GM13976 (cell line): ENCODE measurements at regions not wholly inside any gene's neighbourhood (a gene's known extent, or its start where the extent isn't known, plus 50 kb on each side); places are given as distances from the start of the nearest gene placed in this dataset.
"Not testable (repeated sequence)": the region's sequence is repeated elsewhere in the genome, so short reads cannot be mapped to it uniquely, and the experiment has no call there.

Experiments
- DNase-seq: peaks from one replicate; pipeline ENCODE4 v3.0.0; 2012; ENCODE audit warnings: low spot score
- in situ Hi-C: fragments of 300-500 bp; cut with MboI; formaldehyde crosslinking; loops from one replicate; pipeline ENCODE4 v1.12.0; 2022; ENCODE audit warnings: low sequenced_read_pairs, mixed read lengths, inconsistent platforms; ENCODE audit not compliant: unreplicated experiment
- TF ChIP-seq, protein P1 (sequence below): IDR thresholded peaks from 2 replicates; pipeline ENCODE4 v1.5.1; 2012; ENCODE audit warnings: borderline replicate concordance, mild to moderate bottlenecking; ENCODE audit not compliant: insufficient read depth; ENCODE audit errors: extremely low read depth, missing control alignments, control extremely low read depth

DNA sequence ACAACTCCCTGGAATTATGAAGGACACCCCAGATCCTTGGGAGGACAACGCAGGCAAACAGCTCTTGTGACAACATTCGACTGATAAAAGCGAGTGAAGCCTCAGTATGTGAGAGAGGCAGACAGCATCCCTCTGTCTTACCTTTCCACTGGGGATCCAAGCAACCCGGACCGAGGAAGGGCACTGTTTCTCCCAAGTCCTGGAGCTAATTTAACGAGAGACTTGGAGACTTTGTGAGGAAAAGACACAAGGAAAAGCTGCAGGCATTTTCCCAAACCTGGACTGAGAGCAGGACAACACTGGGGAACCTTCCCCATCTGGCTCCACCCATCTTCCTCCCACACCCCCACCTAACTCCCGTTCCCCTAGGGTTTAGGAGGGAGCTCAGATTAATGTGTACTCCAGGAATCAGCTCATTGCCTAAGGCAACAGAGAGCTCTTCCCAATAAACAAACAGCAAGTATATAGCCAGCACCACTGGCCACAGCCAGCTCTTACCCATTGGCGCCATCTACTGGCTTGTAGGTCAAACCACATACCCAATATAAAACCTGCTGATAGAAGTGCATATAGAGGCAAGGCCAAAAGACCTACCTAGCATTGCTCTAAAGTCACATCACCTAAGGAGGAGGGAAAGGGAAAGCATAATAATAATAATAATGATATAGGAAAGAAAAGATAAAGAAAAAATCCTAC is 76.7 kb upstream of the NEK3 start:
- TF ChIP-seq, protein P1, sequence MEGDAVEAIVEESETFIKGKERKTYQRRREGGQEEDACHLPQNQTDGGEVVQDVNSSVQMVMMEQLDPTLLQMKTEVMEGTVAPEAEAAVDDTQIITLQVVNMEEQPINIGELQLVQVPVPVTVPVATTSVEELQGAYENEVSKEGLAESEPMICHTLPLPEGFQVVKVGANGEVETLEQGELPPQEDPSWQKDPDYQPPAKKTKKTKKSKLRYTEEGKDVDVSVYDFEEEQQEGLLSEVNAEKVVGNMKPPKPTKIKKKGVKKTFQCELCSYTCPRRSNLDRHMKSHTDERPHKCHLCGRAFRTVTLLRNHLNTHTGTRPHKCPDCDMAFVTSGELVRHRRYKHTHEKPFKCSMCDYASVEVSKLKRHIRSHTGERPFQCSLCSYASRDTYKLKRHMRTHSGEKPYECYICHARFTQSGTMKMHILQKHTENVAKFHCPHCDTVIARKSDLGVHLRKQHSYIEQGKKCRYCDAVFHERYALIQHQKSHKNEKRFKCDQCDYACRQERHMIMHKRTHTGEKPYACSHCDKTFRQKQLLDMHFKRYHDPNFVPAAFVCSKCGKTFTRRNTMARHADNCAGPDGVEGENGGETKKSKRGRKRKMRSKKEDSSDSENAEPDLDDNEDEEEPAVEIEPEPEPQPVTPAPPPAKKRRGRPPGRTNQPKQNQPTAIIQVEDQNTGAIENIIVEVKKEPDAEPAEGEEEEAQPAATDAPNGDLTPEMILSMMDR = peak; percentile 68
- DNase-seq, in situ Hi-C loops: not testable (repeated sequence)

DNA sequence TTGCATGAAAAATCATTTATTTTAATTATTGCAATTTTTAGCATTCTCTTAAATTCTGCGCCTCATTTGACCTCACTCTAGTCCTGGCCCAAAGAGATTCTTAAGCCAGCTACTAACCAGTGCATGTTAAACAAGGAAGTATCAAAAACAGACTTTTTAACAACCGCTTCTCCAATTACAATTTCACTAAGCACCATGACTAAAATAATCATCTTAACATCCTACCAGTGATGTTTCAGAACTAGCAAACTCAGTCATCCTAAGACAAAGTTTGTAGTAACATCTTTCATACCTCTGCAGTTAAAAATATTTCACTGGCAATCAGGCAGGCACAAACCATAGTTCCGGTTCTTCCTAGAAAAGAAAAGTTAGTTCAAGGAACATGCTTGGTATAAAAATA is 75.5 kb upstream of the NEK3 start:
- DNase-seq, in situ Hi-C loops: not testable (repeated sequence)

DNA sequence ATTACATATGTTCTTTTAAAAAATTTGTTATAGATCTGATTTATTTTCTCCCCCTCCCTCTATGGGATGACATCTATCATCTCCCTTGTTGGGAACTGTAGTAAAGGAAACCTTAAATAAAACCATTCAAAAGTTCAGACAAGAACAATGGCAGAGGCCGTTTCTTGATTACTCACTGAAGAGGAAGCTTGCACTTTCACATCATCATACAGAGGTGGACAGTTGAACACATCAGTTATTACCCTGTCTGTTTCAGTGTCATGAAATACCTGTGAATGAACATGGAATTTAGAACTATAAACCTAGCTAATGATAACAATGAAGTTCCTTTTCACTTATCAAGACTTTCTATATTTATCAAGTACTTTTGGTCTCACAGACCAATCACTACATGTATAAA is 63.7 kb upstream of the NEK3 start:
- DNase-seq, in situ Hi-C loops: not testable (repeated sequence)

DNA sequence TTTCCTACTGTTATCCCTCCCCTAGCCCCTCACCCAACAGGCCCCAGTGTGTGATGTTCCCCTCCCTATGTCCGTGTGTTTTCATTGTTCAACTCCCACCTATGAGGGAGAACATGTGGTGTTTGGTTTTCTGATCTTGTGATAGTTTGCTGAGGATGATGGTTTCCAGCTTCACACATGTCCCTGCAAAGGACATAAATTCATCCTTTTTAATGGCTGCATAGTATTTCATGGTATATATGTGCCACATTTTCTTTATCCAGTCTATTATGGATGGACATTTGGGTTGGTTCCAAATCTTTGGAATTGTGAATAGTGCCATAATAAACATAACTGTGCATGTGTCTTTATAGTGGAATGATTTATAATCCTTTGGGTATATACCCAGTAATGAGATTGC is 54.5 kb upstream of the NEK3 start:
- DNase-seq, in situ Hi-C loops: not testable (repeated sequence)

- in situ Hi-C loops, DNase-seq: not testable (repeated sequence)
These were observed 53.5 kb upstream of the NEK3 start for GRCh38 chr13:52212886-52213285.

DNA sequence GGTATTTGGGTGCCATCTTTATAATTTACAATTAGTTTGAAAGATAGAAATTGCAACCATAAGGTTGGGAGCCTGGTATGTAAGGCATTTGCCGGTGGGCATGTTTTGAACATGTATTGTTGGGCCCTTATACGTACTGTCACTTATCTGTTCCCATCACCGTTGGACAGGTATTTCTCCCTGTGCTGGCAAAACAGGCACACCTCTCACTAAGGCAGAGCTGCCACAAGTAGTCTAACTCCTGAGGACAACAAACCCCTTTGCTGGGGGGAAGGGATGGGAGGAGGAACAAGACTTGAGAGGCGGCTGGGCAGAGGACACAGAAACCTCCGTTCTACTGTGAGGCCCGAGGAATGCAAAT is 52.0 kb upstream of the NEK3 start:
- in situ Hi-C loops = not testable (repeated sequence)

GRCh38 chr13:52210564-52211415 is 51.4 kb upstream of the NEK3 start:
- in situ Hi-C loops, DNase-seq: not testable (repeated sequence)

More for the DNA sequence above, 52.0 kb upstream of the NEK3 start:
- not testable (repeated sequence) for DNase-seq
